NCI-H1694 (cell line): ENCODE measurements at regions not wholly inside any gene's neighbourhood (a gene's known extent, or its start where the extent isn't known, plus 50 kb on each side); places are given as distances from the start of the nearest gene placed in this dataset.

ENCODE experiments used
- DNase-seq: peaks from one replicate; lab custom pipeline; 2025; lab: John Stamatoyannopoulos, UW

- DNase-seq, result no peak
These were observed 137.4 kb upstream of the AKR1E2 start for GRCh38 chr10:4688601-4689000.

- DNase-seq, result no peak
These were observed 137.8 kb upstream of the AKR1E2 start for GRCh38 chr10:4688168-4688567.

GRCh38 chr10:4687397-4687796 is 138.6 kb upstream of the AKR1E2 start:
- DNase-seq, result no peak

GRCh38 chr10:4686644-4686996 is 139.4 kb upstream of the AKR1E2 start:
- DNase-seq, result no peak

GRCh38 chr10:4685904-4686643 is 139.9 kb upstream of the AKR1E2 start:
- no peak for DNase-seq

GRCh38 chr10:4685491-4685890 is 140.5 kb upstream of the AKR1E2 start:
- DNase-seq, result no peak

GRCh38 chr10:4684434-4684833 is 141.6 kb upstream of the AKR1E2 start:
- no peak for DNase-seq

GRCh38 chr10:4683838-4684237 is 142.2 kb upstream of the AKR1E2 start:
- no peak for DNase-seq

GRCh38 chr10:4683137-4683536 is 142.9 kb upstream of the AKR1E2 start:
- DNase-seq, result no peak

GRCh38 chr10:4678951-4679671 is 146.9 kb upstream of the AKR1E2 start:
- DNase-seq, result no peak

GRCh38 chr10:4678023-4678950 is 147.7 kb upstream of the AKR1E2 start:
- DNase-seq, result no peak

GRCh38 chr10:4677296-4678021 is 148.5 kb upstream of the AKR1E2 start:
- DNase-seq, result no peak

GRCh38 chr10:4676566-4676965 is 149.4 kb upstream of the AKR1E2 start:
- DNase-seq, result no peak

- no peak for DNase-seq
These were observed 150.2 kb upstream of the AKR1E2 start for GRCh38 chr10:4675808-4676207.

- DNase-seq, result no peak
These were observed 152.5 kb upstream of the AKR1E2 start for GRCh38 chr10:4673279-4674040.

GRCh38 chr10:4672201-4672600 is 153.8 kb upstream of the AKR1E2 start:
- no peak for DNase-seq

GRCh38 chr10:4671451-4672145 is 154.4 kb upstream of the AKR1E2 start:
- DNase-seq, result no peak

GRCh38 chr10:4670737-4671136 is 155.3 kb upstream of the AKR1E2 start:
- DNase-seq, result no peak

- no peak for DNase-seq
These were observed 156.4 kb upstream of the AKR1E2 start for GRCh38 chr10:4669585-4669984.

- DNase-seq, result no peak
These were observed 162.6 kb upstream of the AKR1E2 start for GRCh38 chr10:4663162-4663992.
